HCT116 (cell line): ENCODE measurements at regions not wholly inside any gene's neighbourhood (a gene's known extent, or its start where the extent isn't known, plus 50 kb on each side); places are given as distances from the start of the nearest gene placed in this dataset.

ENCODE experiments used
- ATAC-seq: fragments of 200-7000 bp; cut with Tn5 transposase; 2 replicates; pipeline ENCODE4 v1.9.1; 2020; ENCODE audit warnings: mild to moderate bottlenecking, moderate library complexity
- BruUV-seq: library from RNA; stranded (reverse); fragments of 400-500 nt; replicated peaks from 2 replicates; lab custom pipeline; 2021; lab: Mats Ljungman, UMichigan
- CTCF ChIA-PET: fragments of 300-600 bp; sonication (Branson Sonifier 250); formaldehyde crosslinking; loops from one replicate; lab custom pipeline; 2021; ENCODE audit warnings: antibody characterized with exemption; lab: Charles Lee
- POLR2A ChIA-PET: fragments of 300-600, 350-600 bp; sonication (Branson Sonifier 250); formaldehyde crosslinking; loops from one replicate; lab custom pipeline; 2021; ENCODE audit warnings: antibody characterized with exemption; lab: Charles Lee
- RAD21 ChIA-PET, 2 experiments: fragments of 300-600 bp; sonication (Branson Sonifier 250); formaldehyde crosslinking; loops; one replicate each; lab custom pipeline; 2023; ENCODE audit warnings: low total read pairs in 2 of 2; ENCODE audit not compliant: uncharacterized antibody in 2 of 2, unreplicated experiment in 2 of 2, low non-redundant PET in 1 of 2; lab: Charles Lee
- DNase-seq: peaks from one replicate; pipeline ENCODE4 v3.0.0-alpha.2; 2010; ENCODE audit warnings: low read depth, low spot score
- H2AFZ ChIP-seq: fragments of 200-600 bp; shearing (Covaris generic), sonication (generic); 2 replicates; pipeline ENCODE4 v1.6.1; 2017; ENCODE audit warnings: low read depth, mixed run types, mixed read lengths, antibody characterized with exemption, low read length; ENCODE audit not compliant: poor library complexity, severe bottlenecking
- H3K27ac ChIP-seq: 2 replicates; pipeline ENCODE4 v1.5.1; 2012; ENCODE audit warnings: low read depth, low read length
- H3K27me3 ChIP-seq: fragments of 200-600 bp; sonication (generic); 2 replicates; pipeline ENCODE4 v1.6.1; 2016; ENCODE audit warnings: mixed run types, low read length, mixed read lengths; ENCODE audit not compliant: insufficient read depth
- H3K36me3 ChIP-seq, 2 experiments: fragments of 200-500 bp in 1 of 2; fragments of 200-600 bp in 1 of 2; sonication (Bioruptor generic) in 1 of 2; sonication (generic) in 1 of 2; 2 replicates each; pipeline versions ENCODE4 v1.5.1 to v1.6.1; 2014 to 2016; ENCODE audit warnings: low read length in 2 of 2, inconsistent platforms in 1 of 2, mixed read lengths in 1 of 2, mixed run types in 1 of 2; ENCODE audit not compliant: insufficient read depth in 2 of 2, control insufficient read depth in 1 of 2
- H3K4me1 ChIP-seq, 2 experiments: fragments of 200-600 bp in 1 of 2; sonication (generic) in 1 of 2; 2 replicates each; pipeline versions ENCODE4 v1.5.1 to v1.6.1; 2012 to 2017; ENCODE audit warnings: low read length in 2 of 2, inconsistent platforms in 1 of 2, mild to moderate bottlenecking in 1 of 2, mixed read lengths in 1 of 2, mixed run types in 1 of 2, moderate library complexity in 1 of 2; ENCODE audit not compliant: insufficient read depth in 2 of 2, control insufficient read depth in 1 of 2
- H3K4me2 ChIP-seq: fragments of 200-600 bp; sonication (generic); 2 replicates; pipeline ENCODE4 v1.6.1; 2017; ENCODE audit warnings: mixed run types, low read length, mixed read lengths
- H3K4me3 ChIP-seq, 2 experiments: fragments of 200-600 bp in 1 of 2; sonication (generic) in 1 of 2; replicated peaks in 1 of 2; 2 replicates each; pipeline ENCODE4 v1.5.1; 2011 to 2016; ENCODE audit warnings: low read length in 2 of 2, control low read depth in 1 of 2, low read depth in 1 of 2, mild to moderate bottlenecking in 1 of 2, mixed read lengths in 1 of 2, mixed run types in 1 of 2
- H3K79me2 ChIP-seq: fragments of 200-600 bp; sonication (generic); 2 replicates; pipeline ENCODE4 v1.6.1; 2017; ENCODE audit warnings: mild to moderate bottlenecking, mixed run types, low read length, moderate library complexity, mixed read lengths; ENCODE audit not compliant: insufficient read depth
- H3K9ac ChIP-seq: fragments of 200-600 bp; sonication (generic); 2 replicates; pipeline ENCODE4 v1.6.1; 2016; ENCODE audit warnings: low read length, mixed read lengths
- H3K9me2 ChIP-seq: fragments of 200-600 bp; sonication (generic), shearing (Covaris generic); 2 replicates; pipeline ENCODE4 v1.6.1; 2017; ENCODE audit warnings: mixed run types, mild to moderate bottlenecking, moderate library complexity; ENCODE audit not compliant: insufficient read depth
- H3K9me3 ChIP-seq, 2 experiments: fragments of 200-500 bp in 1 of 2; fragments of 200-600 bp in 1 of 2; sonication (Bioruptor generic) in 1 of 2; sonication (generic) in 1 of 2; 2 replicates each; pipeline ENCODE4 v1.6.1; 2014 to 2017; ENCODE audit warnings: low read length in 2 of 2, mixed read lengths in 2 of 2, inconsistent platforms in 1 of 2, low read depth in 1 of 2, mild to moderate bottlenecking in 1 of 2, mixed run types in 1 of 2, moderate library complexity in 1 of 2; ENCODE audit not compliant: control insufficient read depth in 1 of 2, insufficient read depth in 1 of 2
- H4K20me1 ChIP-seq: fragments of 200-600 bp; sonication (generic), shearing (Covaris generic); 2 replicates; pipeline ENCODE4 v1.6.1; 2017; ENCODE audit warnings: mixed run types, mild to moderate bottlenecking, moderate library complexity; ENCODE audit not compliant: insufficient read depth
- CBX3 ChIP-seq: IDR thresholded peaks from 2 replicates; pipeline ENCODE4 v1.6.1; 2012; ENCODE audit warnings: low read depth
- CEBPB ChIP-seq: IDR thresholded peaks from 2 replicates; pipeline ENCODE4 v1.6.1; 2012; ENCODE audit warnings: low read depth
- ELF1 ChIP-seq: IDR thresholded peaks from 2 replicates; pipeline ENCODE4 v1.6.1; 2012; ENCODE audit warnings: low read depth, borderline replicate concordance
- EZH2phosphoT487 ChIP-seq: fragments of 200-600 bp; IDR thresholded peaks from 2 replicates; pipeline ENCODE4 v1.6.1; 2018; ENCODE audit warnings: antibody characterized with exemption, borderline replicate concordance
- FOSL1 ChIP-seq: IDR thresholded peaks from 2 replicates; pipeline ENCODE4 v1.6.1; 2012; ENCODE audit warnings: low read depth
- MAX ChIP-seq: IDR thresholded peaks from 2 replicates; pipeline ENCODE4 v1.6.1; 2012
- POLR2A ChIP-seq: IDR thresholded peaks from 2 replicates; pipeline ENCODE4 v1.7.0; 2011; ENCODE audit warnings: borderline replicate concordance; ENCODE audit not compliant: insufficient read depth, insufficient read length; ENCODE audit errors: extremely low read depth
- POLR2AphosphoS5 ChIP-seq: IDR thresholded peaks from 2 replicates; pipeline ENCODE4 v1.6.1; 2011; ENCODE audit warnings: mild to moderate bottlenecking, low read depth, low read length, moderate library complexity
- RAD21 ChIP-seq: IDR thresholded peaks from 2 replicates; pipeline ENCODE4 v1.6.1; 2012; ENCODE audit warnings: low read depth, mild to moderate bottlenecking
- REST ChIP-seq: IDR thresholded peaks from 2 replicates; pipeline ENCODE4 v1.6.1; 2012; ENCODE audit warnings: low read depth
- SIN3A ChIP-seq: IDR thresholded peaks from 2 replicates; pipeline ENCODE4 v1.6.1; 2012; ENCODE audit warnings: low read depth
- SP1 ChIP-seq: IDR thresholded peaks from 2 replicates; pipeline ENCODE4 v1.6.1; 2012; ENCODE audit warnings: low read depth
- SRF ChIP-seq: IDR thresholded peaks from 2 replicates; pipeline ENCODE4 v1.6.1; 2012; ENCODE audit warnings: low read depth
- TCF7L2 ChIP-seq: IDR thresholded peaks from 2 replicates; pipeline ENCODE4 v1.7.0; 2011; ENCODE audit warnings: borderline replicate concordance, inconsistent platforms; ENCODE audit not compliant: insufficient read depth, insufficient read length; ENCODE audit errors: extremely low read depth
- ZBTB33 ChIP-seq: IDR thresholded peaks from 2 replicates; pipeline ENCODE4 v1.6.1; 2011; ENCODE audit warnings: mild to moderate bottlenecking, low read length, moderate library complexity; ENCODE audit not compliant: insufficient replicate concordance; ENCODE audit errors: extremely low read depth
- ZFX ChIP-seq: fragments of 450-650 bp; IDR thresholded peaks from 2 replicates; pipeline ENCODE4 v1.6.1; 2017
- ZNF274 ChIP-seq: fragments of 200-500 bp; sonication (Bioruptor generic); IDR thresholded peaks from 2 replicates; pipeline ENCODE4 v1.6.1; 2014; ENCODE audit warnings: mild to moderate bottlenecking, low read depth, low read length, inconsistent platforms
- intact Hi-C: fragments of 100-400 bp; cut with micrococcal nuclease; formaldehyde crosslinking; loops from 2 replicates; pipeline ENCODE4 v1.10.0; 2022

- Histone ChIP-seq H3K4me3 (no peak overlapping the region), H3K9me3 (peaks cover 4 to 7% of the 10 kb centered on the region in 2 experiments; a peak in 1 of 4 replicates), H3K9ac (no peak overlapping the region), H3K9me2 (no peaks in the 10 kb centered on the region), H3K4me2 (no peak overlapping the region), H3K27me3 (no peaks in the 10 kb centered on the region), H3K4me1 (no peaks in the 10 kb centered on the region), H3K36me3 (no peaks in the 10 kb centered on the region), H4K20me1 (no peaks in the 10 kb centered on the region), H3K79me2 (no peaks in the 10 kb centered on the region), H2AFZ (no peak overlapping the region), H3K27ac (no peak overlapping the region)
- RAD21 ChIA-PET, result no interaction called here
- no peak for ATAC-seq
- TF ChIP-seq POLR2AphosphoS5 (no peak), ZFX (no peak), SP1 (no peak)
- POLR2A ChIA-PET, result no interaction called here
- CTCF ChIA-PET, result no interaction called here
- intact Hi-C loops, result no loop called here
- BruUV-seq, result no TSS peak
- no peak for DNase-seq
These were observed 846.5 kb downstream of the TYW1 start for GRCh38 chr7:67843001-67843565.

- RAD21 ChIA-PET, result no interaction called here
- H3K4me2 ChIP-seq, result no peak overlapping the region
- BruUV-seq, result no TSS peak
- no peak for TF ChIP-seq CEBPB
- TF ChIP-seq FOSL1, result no peak
- no peak for TF ChIP-seq ZBTB33
- TF ChIP-seq SIN3A, result no peak
- no peak for TF ChIP-seq ZFX
- no peak for TF ChIP-seq EZH2phosphoT487
- no peak for TF ChIP-seq ELF1
- no peak for TF ChIP-seq SRF
- no peak for TF ChIP-seq ZNF274
- TF ChIP-seq TCF7L2, result no peak
- no peak for TF ChIP-seq SP1
- TF ChIP-seq RAD21, result no peak
- no peak for TF ChIP-seq REST
- no peak for TF ChIP-seq POLR2A
- no peak for TF ChIP-seq CBX3
- TF ChIP-seq MAX, result no peak
These were observed 847.0 kb downstream of the TYW1 start for GRCh38 chr7:67843615-67844014.

More at GRCh38 chr7:67843615-67844014, 847.0 kb downstream of the TYW1 start:
- DNase-seq (no peak), ATAC-seq (no peak)
- Histone ChIP-seq H4K20me1 (no peaks in the 10 kb centered on the region), H3K9me3 (peaks cover 4 to 7% of the 10 kb centered on the region in 2 experiments; a peak in 1 of 4 replicates), H3K4me3 (no peak overlapping the region), H3K27ac (no peak overlapping the region), H3K9me2 (no peaks in the 10 kb centered on the region), H3K36me3 (no peaks in the 10 kb centered on the region), H3K27me3 (no peaks in the 10 kb centered on the region), H2AFZ (no peak overlapping the region), H3K9ac (no peak overlapping the region), H3K4me1 (no peaks in the 10 kb centered on the region), H3K79me2 (no peaks in the 10 kb centered on the region)
- ChIA-PET CTCF (no interaction called here), POLR2A (no interaction called here)
- intact Hi-C loops, result no loop called here
